ELF-1 (cell line): ENCODE measurements at regions not wholly inside any gene's neighbourhood (a gene's known extent, or its start where the extent isn't known, plus 50 kb on each side); places are given as distances from the start of the nearest gene placed in this dataset.
"Not testable (repeated sequence)": the region's sequence is repeated elsewhere in the genome, so short reads cannot be mapped to it uniquely, and the experiment has no call there.

Experiments
- DNase-seq: peaks from one replicate; pipeline ENCODE4 v3.0.0-alpha.2; 2016; ENCODE audit warnings: low read depth, low spot score

DNA sequence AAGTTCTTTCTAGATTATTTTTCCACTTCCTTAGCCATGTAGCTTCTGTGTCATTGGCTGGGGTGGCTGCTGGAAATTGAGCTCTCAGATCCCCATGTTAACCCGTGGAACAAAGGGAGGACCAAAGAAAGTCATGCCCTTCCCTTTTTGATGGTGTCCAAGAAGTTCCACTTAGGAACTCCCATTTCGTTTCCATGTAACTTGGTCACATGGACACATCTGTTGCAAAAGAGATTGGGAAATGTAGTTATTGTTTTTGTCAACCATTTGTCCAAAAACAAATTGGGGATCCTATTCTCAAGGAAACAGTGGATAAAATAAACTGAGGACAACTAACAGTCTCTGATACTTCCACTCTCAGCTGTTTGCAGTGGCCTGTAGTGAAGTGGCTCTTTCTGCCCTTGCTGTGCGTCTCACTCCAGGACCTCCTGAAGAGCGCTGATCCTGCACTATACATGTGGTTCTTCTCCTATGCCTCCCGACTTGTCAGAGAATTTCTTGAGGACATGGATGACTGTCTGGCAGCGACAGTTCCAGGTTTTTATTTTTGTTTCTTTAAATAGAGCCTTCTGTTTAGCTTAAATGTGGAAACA lies 125.3 kb upstream of the LNX1 start:
- no peak for DNase-seq

DNA sequence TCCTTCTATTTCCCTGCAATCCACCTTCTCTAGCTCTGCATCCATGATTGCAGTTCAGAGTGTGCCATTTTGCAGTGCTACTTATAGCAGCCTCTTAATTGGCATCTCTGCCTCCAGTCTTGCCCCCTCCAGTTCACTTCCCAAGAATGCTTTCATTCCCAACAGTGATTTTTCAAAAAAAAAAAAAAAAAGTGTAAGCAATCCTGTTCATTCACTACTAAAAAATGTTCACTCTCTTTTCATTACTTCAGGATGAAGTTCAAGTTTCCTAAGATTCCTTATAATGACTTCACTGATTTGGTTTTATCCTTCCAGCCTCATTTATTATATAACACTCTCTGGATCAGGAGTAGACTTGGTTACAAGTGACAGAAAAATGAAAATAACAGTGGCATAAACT lies 124.7 kb upstream of the LNX1 start:
- DNase-seq: no peak

DNA sequence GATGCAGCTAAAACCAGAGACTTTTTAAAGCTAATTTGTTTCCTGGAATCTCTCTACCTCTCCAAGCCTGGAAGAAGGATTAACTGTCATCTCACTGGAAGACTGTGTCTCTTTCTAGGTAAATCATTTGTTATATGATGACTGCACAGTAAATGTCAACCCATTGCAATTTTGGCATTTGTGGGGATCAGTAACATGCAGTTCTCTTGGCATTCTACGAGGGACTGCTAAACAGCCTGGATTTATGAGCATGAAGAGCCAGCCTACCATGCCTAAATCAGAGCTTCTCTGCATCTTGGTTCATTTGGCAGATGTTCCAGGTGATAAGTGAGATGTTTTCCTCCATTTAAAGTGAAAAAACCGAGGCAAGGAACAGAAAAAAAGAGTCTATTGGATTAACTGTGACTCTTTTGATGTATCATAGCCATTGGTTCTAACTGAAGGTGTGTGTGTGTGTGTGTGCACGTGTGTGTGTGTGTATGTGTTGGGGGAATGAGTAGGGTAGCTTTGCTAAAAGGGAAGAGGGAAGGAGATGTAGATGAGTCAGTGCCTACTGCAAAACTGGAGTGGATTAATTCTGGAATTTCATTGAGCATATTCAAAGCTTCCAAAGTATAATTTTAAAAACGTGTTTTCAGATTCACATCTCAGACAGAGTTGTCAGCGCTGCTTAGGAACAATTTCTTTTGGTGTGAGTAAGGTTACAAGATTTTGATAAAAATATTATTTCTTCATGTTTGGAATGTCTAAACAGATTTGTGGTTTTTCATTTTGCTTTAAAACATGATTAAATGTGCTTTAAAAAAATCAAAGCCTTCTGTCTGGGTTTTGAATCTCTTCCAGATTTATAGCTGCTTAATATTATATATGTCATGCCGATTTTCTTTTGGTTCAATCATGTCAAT lies 123.2 kb upstream of the LNX1 start:
- DNase-seq: no peak

DNA sequence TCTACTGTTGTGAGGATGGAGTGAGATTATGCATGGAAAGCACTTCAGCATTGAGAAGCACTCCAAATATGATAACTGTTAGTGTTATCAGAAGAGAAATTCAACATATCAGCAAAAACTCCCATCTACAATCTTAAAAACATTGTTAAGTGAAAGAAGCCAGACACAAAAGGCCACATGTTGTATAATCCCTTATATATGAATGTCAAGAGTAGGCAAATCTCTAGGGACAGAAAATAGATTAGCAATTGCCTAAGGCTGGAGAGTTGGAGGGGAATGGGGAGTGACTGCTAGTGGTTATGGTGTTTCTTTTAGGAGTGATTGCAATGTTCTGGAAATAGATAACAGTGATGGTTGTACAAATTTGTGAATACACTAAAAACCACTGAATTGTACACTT lies 122.5 kb upstream of the LNX1 start:
- DNase-seq: no peak

DNA sequence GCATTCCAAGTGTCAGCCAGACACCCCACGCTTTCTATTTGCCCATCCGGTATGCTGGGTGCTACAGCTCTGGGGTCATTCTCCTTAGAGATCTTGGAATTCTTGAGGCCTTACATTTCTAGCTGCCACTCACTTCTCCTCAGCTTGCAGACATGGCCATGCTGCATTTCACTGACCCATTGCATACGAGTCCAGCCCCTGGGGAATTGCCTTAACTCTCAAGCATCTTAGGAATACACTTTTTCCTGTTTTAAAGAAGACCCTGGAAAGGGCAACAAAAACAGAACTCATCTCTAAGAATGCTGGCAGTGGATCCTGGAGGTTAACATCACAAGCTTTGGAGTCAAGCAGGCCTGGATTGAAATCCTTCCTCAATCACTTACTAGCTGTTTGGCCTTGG lies 122.0 kb upstream of the LNX1 start:
- DNase-seq: no peak

DNA sequence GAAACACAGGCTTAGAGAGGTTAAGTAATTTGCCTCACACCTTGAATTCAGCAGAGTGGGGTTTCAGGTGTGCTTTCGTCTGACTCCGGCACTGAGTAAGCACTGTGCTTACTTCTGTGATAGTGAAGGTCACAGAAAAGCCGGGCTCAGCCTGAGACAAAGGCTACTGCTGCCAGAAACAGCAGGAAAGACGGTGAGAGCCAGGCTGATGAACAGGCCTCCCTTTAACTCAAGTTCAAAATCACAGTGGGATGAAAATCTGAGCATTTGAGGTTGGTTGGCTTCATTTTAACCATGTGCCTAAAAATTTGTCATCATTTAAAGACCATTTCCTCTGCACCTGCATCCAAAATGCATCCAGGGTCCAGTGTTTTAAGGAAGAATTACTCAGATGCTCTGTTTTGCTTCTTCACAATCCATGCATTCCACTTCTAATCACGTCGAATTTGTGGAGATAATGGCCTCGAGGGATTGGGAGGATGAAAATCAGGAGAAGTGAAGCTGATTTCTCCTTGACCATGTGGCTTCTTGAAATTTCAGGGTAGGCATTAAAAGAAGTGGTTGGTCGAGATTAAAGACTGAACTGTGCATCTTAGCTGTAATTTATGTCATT lies 121.2 kb upstream of the LNX1 start:
- no peak for DNase-seq

DNA sequence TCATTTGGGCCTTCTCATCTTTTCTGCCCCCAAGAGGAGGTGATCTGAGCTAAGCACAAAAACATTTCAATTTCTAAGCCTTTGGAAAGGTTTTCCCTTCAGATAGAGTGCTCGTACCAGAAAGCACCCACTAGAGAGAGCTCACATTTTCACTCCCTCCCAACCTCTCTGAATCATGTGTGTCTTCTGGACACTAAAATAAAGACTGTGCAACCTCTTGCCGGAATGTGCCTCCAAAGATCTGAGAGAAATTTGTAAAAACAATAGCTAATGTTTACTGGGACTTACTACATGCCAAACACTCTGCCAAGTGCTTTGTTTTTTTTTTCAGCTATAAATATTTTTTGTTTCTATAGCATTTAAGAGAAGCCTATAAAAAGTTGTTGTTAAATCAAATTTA lies 120.6 kb upstream of the LNX1 start:
- DNase-seq: no peak

DNA sequence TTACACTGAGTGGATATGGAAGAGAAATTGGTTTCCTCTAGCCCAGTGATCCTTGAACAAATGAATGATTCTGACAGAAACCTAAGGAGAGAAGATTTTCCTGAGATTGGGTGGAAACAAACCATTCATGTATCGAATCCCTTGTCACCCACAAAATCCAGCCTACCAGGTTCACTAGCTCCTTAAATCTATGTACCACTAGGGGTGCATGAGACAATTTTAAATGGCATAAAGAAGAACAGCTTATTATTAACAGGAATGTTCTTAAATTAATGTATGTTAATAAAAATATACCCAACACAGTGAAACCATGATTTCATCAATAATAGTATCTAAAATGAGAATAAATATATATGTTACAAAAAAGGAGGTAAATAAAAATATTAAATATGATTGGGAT lies 118.4 kb upstream of the LNX1 start:
- DNase-seq: no peak

DNA sequence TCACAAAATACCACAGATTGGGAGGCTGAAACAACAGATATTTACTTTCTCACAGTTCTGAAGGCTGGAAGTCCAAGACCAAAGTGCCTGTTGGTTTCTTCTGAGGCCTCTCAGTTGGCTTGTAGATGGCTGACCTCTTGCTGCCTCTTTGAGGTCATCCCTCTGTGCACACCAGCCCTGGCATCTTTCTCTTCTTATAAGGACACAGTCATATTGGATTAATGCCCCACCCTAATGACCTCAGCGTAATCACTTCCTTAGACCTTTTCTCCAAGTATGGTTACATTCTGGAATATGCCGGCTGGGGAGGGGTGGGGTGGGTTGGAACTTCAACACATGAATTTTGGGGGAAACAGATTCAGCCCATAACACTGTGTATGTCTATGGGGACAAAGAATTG lies 116.2 kb upstream of the LNX1 start:
- no peak for DNase-seq

DNA sequence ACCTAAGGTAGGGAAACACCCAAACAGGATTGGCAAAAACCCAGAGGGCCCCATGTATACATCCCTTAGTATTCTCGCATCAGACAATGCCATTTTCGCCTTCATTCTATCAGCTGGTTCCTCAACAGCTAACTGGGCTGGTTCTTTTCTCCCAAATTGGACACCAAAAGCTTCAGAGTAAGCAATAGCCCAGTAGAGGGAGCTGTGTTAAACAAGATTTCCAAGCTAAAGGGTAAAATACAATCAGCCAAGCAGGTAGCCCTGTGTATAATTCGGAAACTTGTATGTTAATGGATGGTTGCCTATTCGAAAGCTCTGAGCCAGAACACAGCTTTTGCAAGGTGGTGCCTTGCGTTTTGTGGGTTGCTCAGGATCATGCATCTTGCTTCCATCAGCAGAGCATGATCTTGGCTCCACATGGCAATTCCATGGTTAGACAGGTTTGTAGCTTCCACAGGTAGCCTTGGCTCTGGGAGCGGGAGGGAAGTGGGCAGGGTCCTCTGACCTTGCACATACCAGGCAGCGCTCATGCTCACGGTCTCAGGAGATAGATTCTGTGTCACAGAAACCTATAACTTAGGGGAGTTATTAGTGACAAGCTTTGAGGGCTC lies 115.2 kb upstream of the LNX1 start:
- peak; percentile 51 for DNase-seq

DNA sequence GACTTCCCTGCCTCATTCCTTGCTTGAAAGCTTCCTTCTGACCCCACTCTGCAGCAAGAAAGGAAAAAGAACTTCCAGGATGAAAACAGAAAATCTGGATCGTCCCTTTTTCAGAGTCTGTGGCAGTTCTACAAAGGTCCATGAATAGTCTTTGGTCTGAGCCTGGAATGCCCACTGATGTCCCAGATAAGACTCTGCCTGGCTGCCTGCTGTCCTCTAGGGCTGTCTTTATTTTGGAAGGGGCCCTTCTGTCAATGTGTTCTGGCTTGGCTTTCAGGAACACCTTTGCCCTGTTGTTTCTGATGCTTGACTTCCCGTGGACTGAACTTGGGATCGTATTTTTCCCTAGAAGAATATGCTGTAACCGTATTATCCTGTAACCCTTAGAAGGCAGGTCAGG lies 114.7 kb upstream of the LNX1 start:
- no peak for DNase-seq

DNA sequence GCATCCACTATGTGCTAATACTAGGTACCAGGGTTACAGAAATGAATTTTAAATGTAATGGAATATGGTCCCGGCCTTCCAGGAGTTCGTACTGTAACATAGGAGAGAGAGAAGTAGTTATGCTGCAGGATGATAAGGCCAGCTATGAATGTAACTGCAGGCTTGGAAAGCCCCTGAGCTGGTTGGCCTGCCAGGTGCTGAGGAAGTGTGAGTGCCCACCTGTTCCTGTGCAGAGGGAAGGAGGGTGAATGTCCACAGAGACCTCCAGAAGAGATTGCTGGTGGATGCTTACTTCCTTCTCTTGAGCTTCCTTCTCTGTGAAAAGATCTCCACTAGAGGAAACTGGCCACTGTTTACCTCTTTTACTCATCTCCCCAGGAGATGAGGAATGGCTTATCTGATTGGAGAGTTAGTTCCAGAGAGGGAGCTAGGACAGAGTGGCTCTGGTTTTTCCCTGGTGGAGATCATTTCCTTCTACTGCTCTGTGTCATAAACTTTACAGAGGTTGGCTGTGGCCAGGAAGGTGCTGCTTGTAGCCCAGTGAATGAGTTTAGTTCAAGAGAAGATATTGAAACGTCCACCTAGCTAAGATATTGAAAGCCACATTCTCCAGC lies 114.0 kb upstream of the LNX1 start:
- DNase-seq: no peak

DNA sequence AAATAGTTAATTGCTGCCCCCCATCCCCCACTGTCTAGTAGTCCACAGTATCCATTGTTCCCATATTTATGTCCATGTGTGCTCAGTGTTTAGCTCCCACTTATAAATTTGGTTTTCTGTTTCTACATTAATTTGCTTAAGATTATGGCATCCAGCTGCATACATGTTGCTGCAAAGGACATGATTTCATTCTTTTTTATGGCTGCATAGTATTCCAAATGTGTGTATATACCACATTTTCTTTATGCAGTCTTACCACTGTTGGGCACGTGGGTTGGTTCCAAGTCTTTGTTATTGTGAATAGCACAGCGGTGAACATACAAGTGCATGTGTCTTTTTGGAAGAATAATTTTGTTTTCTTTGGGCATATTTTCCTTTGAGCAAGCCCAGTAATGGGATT lies 113.0 kb upstream of the LNX1 start:
- no peak for DNase-seq

DNA sequence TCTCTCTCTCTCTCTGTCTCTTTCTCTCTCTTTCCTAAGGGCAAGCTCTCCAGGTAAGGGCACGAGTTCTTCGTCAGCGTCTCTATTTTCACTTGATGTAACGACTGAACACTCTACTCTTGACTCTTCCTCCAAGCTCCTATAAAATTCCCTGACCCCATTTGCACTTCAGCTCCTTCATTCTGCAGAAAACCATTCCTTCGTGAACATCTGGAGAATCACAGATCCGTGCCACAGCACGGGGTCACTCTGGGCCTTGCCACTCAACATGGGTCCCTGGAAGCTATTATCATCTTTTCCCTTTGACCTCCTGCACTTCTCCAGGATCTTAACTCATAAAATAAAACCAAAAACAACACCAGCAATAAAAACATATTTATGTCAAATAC lies 112.0 kb upstream of the LNX1 start:
- no peak for DNase-seq

DNA sequence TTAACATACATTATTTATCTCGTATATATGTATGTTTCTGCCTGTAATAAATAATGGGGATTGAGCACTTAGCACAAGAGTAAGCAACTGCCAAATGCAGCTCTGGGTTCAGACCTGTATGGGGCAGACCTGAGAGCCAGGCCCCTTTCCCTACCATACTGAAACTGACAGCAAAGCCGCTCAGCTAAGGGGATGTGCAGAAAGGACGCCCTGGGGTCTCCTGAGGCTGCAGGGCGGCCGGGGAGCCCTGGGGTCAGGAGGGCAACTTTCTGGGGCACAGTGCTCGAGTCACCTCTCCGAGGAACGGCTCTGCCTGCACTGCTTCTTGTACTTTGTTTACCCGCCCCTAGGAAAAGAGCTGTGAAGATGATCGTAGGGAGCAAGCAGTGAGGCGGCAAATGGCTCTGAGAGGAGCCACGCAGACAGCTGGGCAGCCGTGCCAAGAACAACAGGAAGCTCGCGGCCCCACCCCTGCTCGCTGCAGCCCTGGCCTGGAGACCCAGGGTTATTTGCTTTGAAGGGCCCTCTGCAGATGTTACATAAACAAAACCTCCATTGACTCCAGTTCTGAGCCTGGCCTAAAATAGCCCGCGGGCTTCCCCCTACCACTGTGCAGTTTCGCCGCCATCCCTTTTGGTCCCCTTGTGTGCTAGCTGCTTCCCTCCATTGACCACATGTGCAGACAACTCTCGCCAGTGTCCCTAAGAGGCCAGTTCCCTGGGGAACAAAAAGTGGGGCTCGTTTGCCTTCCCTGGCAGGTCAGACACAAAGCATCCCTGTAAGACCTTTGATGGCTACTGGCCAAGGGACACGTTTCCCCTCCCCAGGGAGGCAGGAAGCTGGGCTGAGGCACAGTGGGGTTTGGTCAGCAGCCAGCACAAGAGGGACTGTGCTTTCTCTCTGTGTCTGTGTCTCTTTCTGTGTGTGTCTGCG lies 111.3 kb upstream of the LNX1 start:
- DNase-seq: peak; percentile 88

DNA sequence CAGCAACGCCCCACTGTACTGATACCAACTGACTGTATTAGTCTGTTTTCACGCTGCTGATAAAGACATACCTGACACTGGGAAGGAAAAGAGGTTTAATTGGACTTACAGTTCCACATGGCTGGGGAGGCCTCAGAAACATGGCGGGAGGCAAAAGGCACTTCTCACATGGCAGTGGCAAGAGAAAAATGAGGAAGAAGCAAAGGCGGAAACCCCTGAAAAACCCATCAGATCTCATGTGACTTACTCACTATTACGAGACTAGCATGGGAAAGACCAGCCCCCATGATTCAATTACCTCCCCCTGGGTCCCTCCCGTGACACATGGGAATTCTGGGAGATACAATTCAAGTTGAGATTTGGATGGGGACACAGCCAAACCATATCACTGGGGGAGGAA lies 110.0 kb upstream of the LNX1 start:
- not testable (repeated sequence) for DNase-seq

DNA sequence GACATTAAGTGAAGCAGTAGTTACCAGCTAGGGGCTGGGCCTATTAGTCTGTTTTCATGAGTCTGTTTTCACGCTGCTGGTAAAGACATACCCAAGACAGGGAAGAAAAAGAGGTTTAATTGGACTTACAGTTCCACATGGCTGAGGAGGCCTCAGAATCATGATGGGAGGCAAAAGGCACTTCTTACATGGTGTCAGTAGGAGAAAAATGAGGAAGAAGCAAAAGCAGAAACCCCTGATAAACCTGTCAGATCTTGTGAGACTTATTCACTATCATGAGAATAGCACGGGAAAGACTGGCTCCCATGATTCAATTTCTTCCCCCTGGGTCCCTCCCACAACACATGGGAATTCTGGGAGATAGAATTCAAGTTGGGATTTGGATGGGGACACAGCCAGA lies 108.0 kb upstream of the LNX1 start:
- DNase-seq: not testable (repeated sequence)

DNA sequence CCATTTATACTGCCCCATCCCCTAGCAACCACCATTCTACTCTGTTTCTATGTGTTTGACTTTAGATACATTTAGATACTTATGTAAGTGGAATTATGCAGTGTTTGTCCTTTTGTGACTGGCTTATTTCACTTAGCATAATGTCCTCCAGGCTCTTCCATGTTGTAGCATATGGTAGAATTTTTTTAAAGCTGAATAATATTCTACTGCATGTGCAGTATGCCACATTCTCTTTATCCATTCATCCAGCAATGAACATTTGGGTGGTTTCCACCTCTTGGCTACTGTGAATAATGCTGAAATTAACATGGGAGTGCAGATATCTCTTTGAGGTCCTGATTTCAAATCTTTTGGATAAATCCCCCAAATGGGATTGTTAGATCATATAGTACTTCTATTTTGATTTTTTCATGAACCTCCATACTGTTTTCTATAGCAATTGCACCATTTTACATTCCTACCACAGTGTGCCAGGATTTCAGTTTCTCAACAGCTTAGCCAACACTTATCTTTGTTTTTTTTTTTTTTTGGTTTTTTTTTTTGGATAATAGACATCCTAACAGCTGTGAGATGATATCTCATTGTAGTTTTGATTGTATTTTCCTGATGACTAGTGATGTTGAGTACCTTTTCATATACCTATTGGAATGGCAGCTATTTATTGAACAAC lies 105.9 kb upstream of the LNX1 start:
- no peak for DNase-seq

DNA sequence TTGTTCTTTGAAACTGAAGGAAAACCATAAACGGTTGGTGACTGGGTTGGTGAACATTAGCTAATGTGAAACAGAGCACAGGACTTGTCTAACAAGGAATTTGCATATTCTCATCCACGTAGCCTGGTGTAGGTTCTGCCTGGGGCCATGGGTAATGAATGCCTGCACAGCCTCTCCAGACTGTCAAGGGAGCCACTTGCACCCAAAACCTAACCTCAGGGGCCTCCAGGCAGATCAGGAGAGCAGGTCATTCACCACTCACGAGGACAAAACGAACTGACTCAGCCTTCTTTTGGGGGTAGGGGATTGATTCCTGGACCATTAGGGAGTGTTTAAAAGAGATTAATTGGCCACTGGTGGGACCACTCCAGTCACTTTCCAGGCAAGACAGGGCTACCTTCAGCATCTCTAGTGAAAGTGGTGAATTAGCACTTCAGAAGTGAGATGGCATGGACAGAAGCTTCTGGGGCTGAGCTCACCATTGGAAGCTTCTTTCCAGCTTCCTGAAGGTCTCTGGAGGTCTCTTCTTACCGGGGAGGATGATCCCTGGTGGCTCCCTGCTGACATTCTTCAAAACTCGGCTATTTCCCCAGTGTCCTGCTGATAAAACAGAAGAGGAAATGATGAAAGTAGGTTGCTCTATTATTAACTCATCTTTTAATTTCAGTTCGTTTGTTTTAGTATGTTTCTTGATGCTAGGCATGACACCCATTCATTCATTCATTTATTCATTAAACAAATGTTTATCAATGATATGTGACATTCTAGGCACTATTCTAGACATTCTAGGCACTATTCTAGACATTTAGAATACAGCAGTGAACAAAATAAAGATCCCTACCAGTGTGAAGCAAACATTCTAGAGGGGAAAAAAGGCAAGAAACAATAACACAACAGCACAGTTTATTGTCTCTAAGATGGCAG lies 104.5 kb upstream of the LNX1 start:
- peak; percentile 88 for DNase-seq
